Pancreas (tissue), 10 donors: ENCODE measurements at regions not wholly inside any gene's neighbourhood (a gene's known extent, or its start where the extent isn't known, plus 50 kb on each side); places are given as distances from the start of the nearest gene placed in this dataset.
A peak's percentile ranks its signal among the peaks of the same experiment; 100 is the strongest.
"Not testable (repeated sequence)": the region's sequence is repeated elsewhere in the genome, so short reads cannot be mapped to it uniquely, and the experiment has no call there.

Experiments used
- ATAC-seq, 4 donors: fragments of 200-7000 bp; cut with Tn5 transposase; one replicate each; pipeline versions ENCODE4 v1.8.0 to v1.9.1; 2020; ENCODE audit warnings: mild to moderate bottlenecking in 4 of 4, moderate library complexity in 4 of 4
- DNase-seq, 6 donors: peaks; one replicate each; pipeline ENCODE4 v3.0.0-alpha.2; 2020
- FAIRE-seq: peaks from 2 replicates; lab custom pipeline; 2012; peaks lifted over from hg19 to GRCh38; lab: Jason Lieb, UNC
- H3K27ac ChIP-seq, 4 donors: fragments of 200-600 bp; sonication (generic); 1 replicate in 3 of 4; 2 replicates in 1 of 4; pipeline versions ENCODE4 v1.5.0 to v1.8.0; 2020
- H3K27me3 ChIP-seq, 4 donors: fragments of 200-600 bp; one replicate each; pipeline ENCODE4 v1.8.0; 2021
- H3K36me3 ChIP-seq, 3 donors: fragments of 200-600 bp; sonication (generic) in 1 of 3; one replicate each; pipeline versions ENCODE4 v1.5.0 to v1.8.0; 2020 to 2021
- H3K4me1 ChIP-seq, 3 donors: fragments of 200-600 bp; one replicate each; pipeline ENCODE4 v1.8.0; 2021
- H3K4me3 ChIP-seq, 4 donors: fragments of 200-600 bp; sonication (generic) in 2 of 4; one replicate each; pipeline versions ENCODE4 v1.5.0 to v1.8.0; 2020 to 2021
- H3K9me3 ChIP-seq, 4 donors: fragments of 200-600 bp; one replicate each; pipeline ENCODE4 v1.8.0; 2021
- WGBS, 2 donors: extraction: QIAGEN DNeasy Blood & Tissue Kit; methylation state at CpG; one replicate each; pipeline ENCODE4 v1.1.7; 2013; 5-methylcytosine and 5-hydroxymethylcytosine counted together
- intact Hi-C, 3 donors: fragments of 100-400 bp; cut with DNase I; formaldehyde crosslinking; loops; one replicate each; pipeline versions ENCODE4 v1.11.1 to v1.14.2; 2022
- TF ChIP-seq, protein P1 (sequence below), 4 donors: fragments of 200-600 bp; sonication (generic) in 3 of 4; IDR thresholded peaks; one replicate each; pipeline versions ENCODE4 v1.5.0 to v1.8.0; 2021; ENCODE audit warnings: antibody characterized with exemption in 4 of 4
- donor health status: healthy with polysubstance abuse.
- donor health status: DM: no; HTN: no; CAD: no; lungs with moderate emphysema.
- donor health status: DM: no; HTN: no; CAD: no.
- donor health status: control.
- donor health status: control.
- donor health status: Bipolar disorder and iron deficiency.
- donor health status: DM: yes; HTN: yes; CAD: no.
- donor health status: DM: no; HTN: no; CAD: no.
- donor health status: DM: no; HTN: no; CAD: no.
- donor health status: DM: yes; HTN: yes; CAD: no.

DNA sequence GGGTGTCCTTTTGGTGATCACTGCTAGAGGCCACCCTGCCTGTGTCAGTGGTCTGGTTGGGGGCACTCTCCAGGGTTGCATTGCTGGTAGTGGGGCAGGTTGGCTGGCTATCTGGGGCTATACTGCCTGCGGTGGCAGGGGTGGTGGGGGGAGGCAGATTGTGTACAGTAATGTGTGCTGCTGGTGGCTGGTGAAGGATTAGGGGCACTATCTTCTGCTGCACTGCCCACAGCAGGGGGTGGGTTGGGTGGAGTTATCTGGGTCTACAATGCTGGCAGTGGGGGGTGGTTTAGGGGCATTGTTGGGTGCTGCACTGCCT is 204.0 kb upstream of the WSB1 start:
- H3K27ac ChIP-seq = no peak overlapping the region
- H3K27me3 ChIP-seq = no peaks in the 10 kb centered on the region
- no peaks in the 10 kb centered on the region for H3K4me1 ChIP-seq
- peak in 1 of 6 donors; percentile 26 for DNase-seq
- 80 to 92% methylated on average over 1 of the region's 1 CpG for WGBS, 2 donors
- intact Hi-C loops = no loop called here
- H3K9me3 ChIP-seq = no peaks in the 10 kb centered on the region
- FAIRE-seq = no peak
- H3K36me3 ChIP-seq = no peaks in the 10 kb centered on the region
- TF ChIP-seq, protein P1, sequence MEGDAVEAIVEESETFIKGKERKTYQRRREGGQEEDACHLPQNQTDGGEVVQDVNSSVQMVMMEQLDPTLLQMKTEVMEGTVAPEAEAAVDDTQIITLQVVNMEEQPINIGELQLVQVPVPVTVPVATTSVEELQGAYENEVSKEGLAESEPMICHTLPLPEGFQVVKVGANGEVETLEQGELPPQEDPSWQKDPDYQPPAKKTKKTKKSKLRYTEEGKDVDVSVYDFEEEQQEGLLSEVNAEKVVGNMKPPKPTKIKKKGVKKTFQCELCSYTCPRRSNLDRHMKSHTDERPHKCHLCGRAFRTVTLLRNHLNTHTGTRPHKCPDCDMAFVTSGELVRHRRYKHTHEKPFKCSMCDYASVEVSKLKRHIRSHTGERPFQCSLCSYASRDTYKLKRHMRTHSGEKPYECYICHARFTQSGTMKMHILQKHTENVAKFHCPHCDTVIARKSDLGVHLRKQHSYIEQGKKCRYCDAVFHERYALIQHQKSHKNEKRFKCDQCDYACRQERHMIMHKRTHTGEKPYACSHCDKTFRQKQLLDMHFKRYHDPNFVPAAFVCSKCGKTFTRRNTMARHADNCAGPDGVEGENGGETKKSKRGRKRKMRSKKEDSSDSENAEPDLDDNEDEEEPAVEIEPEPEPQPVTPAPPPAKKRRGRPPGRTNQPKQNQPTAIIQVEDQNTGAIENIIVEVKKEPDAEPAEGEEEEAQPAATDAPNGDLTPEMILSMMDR (IDR thresholded peaks at IDR 0.05) = no peak
- no peak for ATAC-seq
- H3K4me3 ChIP-seq = no peak overlapping the region

DNA sequence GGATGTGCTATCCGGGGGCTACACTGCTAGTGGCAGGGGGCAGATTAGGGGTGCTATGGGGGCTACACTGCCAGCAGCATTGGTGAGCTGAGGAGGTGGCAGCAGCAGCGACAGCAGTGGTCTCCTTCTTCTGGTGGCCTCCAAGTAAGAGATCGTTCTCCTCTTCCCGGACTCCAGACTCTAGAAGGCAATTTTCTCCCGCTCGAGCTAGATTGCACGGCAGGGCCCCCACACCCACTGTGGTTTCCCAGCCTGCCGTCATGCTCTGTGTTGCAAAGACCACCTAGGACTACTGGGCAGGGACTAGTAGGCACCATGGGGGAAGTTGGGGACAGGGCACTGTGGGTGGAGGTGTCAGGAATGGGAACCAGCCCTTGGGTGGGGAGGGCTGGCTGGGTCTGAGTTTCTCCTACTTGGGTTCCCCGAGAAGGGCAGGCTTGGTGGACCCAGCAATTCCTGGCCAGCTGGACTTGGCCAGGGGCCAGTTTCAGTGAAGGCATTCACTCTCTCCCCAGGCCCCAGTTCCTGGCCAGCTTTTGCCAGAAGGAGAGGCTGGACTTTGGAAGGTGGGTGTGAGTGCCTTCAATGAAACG is 203.4 kb upstream of the WSB1 start:
- ATAC-seq, FAIRE-seq, H3K27ac ChIP-seq, H3K27me3 ChIP-seq, intact Hi-C loops, H3K4me1 ChIP-seq, H3K9me3 ChIP-seq, H3K4me3 ChIP-seq, H3K36me3 ChIP-seq: not testable (repeated sequence)
- DNase-seq = peak in 1 of 6 donors; percentile 30
- WGBS, 2 donors = 72 to 81% methylated on average over 10 of the region's 10 CpGs

DNA sequence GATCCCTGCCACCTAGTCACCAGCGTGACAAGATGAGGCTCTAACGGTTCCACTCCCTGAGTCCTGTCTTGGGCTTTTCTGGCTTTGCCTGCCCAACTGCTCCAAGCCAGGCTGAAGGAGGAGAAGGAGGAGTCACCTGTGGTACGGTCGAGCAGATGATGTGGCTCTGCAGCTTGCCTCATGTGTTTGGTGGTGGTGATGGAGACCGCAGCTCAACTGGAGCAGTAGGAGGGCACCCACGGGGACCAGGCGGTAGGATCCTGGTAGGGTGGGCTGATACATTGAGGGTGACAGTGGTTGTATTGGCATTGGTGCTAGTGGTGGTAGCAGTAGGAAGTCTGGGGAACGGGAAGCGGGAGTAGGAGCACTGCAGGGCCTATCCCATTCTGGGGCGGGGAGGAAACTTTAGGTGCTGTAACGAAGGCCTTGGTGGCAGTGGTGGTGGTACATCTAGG is 202.8 kb upstream of the WSB1 start:
- Histone ChIP-seq H3K9me3 (no peaks in the 10 kb centered on the region), H3K4me1 (no peaks in the 10 kb centered on the region), H3K4me3 (no peak overlapping the region), H3K36me3 (no peaks in the 10 kb centered on the region), H3K27ac (no peak overlapping the region), H3K27me3 (no peaks in the 10 kb centered on the region)
- no peak for ATAC-seq
- 72 to 73% methylated on average over 11 of the region's 11 CpGs for WGBS, 2 donors
- TF ChIP-seq, protein P1 (IDR thresholded peaks at IDR 0.05) = no peak
- intact Hi-C loops = no loop called here
- FAIRE-seq = no peak
- DNase-seq = no peak

DNA sequence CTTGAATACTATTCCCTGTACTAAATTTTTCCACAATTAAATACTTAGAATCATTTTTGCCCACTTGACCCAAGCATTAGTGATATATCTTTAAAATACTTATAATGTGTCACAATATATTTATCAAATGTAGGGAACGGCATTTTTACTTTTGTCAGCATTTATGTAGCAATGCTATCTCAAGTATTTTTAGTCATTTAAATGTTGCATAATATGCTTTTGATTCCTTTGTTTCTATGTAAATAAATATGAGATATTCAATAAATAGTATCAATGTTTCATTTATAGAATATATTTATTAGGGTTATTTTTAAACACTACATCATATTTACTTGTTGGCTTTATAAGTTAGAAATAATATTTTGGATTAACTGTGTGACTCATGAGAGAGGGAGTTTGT is 199.7 kb upstream of the WSB1 start:
- 45 to 60% methylated on average over 1 of the region's 1 CpG for WGBS, 2 donors
- H3K27ac ChIP-seq, H3K9me3 ChIP-seq, H3K4me3 ChIP-seq, H3K4me1 ChIP-seq, H3K36me3 ChIP-seq, DNase-seq, intact Hi-C loops, H3K27me3 ChIP-seq, FAIRE-seq, ATAC-seq: not testable (repeated sequence)

DNA sequence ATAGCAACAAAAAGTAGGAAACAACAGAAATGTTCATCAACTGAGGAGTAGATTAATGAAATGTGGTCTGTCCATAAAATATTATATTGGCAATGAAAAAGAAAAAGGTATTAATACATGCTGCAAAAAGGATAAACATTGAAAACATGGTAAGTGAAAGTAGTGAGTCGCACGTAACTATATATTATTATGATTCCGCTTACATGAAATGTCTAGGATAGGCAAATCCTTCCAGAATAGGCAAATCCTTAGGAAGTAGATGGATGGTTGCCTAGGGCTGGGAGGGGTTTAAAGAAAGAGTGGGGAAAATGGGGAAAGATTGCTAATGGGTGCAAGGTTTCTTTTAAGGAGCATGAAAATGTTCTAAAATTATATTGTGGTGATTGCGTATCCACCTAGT is 198.1 kb upstream of the WSB1 start:
- intact Hi-C loops, FAIRE-seq, DNase-seq, ATAC-seq, H3K4me1 ChIP-seq, H3K4me3 ChIP-seq, H3K9me3 ChIP-seq, H3K36me3 ChIP-seq, H3K27me3 ChIP-seq, H3K27ac ChIP-seq: not testable (repeated sequence)
- 86 to 88% methylated on average over 4 of the region's 4 CpGs for WGBS, 2 donors

DNA sequence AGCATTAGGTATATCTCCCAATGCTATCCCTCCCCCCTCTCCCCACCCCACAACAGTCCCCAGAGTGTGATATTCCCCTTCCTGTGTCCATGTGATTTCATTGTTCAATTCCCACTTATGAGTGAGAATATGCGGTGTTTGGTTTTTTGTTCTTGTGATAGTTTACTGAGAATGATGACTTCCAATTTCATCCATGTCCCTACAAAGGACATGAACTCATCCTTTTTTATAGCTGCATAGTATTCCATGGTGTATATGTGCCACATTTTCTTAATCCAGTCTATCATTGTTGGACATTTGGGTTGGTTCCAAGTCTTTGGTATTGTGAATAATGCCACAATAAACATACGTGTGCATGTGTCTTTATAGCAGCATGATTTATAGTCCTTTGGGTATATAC is 194.6 kb upstream of the WSB1 start:
- FAIRE-seq = not testable (repeated sequence)

DNA sequence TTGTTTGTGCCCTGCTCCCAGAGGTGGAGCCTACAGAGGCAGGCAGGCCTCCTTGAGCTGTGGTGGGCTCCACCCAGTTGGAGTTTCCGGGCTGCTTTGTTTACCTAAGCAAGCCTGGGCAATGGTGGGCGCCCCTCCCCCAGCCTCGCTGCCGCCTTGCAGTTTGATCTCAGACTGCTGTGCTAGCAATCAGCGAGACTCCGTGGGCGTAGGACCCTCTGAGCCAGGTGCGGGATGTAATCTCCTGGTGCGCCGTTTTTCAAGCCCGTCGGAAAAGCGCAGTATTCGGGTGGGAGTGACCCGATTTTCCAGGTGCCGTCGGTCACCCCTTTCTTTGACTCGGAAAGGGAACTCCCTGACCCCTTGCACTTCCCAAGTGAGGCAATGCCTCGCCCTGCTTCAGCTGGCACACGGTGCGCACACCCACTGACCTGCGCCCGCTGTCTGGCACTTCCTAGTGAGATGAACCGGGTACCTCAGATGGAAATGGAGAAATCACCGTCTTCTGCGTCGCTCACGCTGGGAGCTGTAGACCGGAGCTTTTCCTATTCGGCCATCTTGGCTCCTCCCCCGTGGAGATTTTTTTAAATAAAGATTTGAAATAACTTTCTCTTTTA is 189.2 kb upstream of the WSB1 start:
- DNase-seq, H3K9me3 ChIP-seq, H3K36me3 ChIP-seq, FAIRE-seq, H3K27ac ChIP-seq, H3K4me3 ChIP-seq, ATAC-seq, H3K27me3 ChIP-seq, H3K4me1 ChIP-seq, intact Hi-C loops: not testable (repeated sequence)
- WGBS, 2 donors = 70 to 82% methylated on average over 25 to 31 of the region's 31 CpGs

More for the DNA sequence above, 194.6 kb upstream of the WSB1 start:
- H3K9me3 ChIP-seq, H3K27me3 ChIP-seq, intact Hi-C loops, H3K4me1 ChIP-seq, ATAC-seq, H3K4me3 ChIP-seq, H3K36me3 ChIP-seq, DNase-seq, H3K27ac ChIP-seq: not testable (repeated sequence)
- 68 to 90% methylated on average over 2 of the region's 2 CpGs for WGBS, 2 donors
